ENCODE measurements at regions not wholly inside any gene's neighbourhood (a gene's known extent, or its start where the extent isn't known, plus 50 kb on each side); places are given as distances from the start of the nearest gene placed in this dataset.

GRCh38 chr2:64767670-64768468 lies 114.2 kb upstream of the SERTAD2 start (continued):
- no peak for TF ChIP-seq BCL6B (tag by site-specific recombination; IDR thresholded peaks at IDR 0.05)
- 0 out of 2 replicates have a peak, but pooled peaks have one; percentile 45 for TF ChIP-seq ZSCAN30 (tag by site-specific recombination; IDR thresholded peaks at IDR 0.05)
- TF ChIP-seq ZNF280C (tag by site-specific recombination; IDR thresholded peaks at IDR 0.05), result no peak
- TF ChIP-seq ZNF148 (tag by site-specific recombination; IDR thresholded peaks at IDR 0.05; ENCODE audit: borderline replicate concordance), result no peak
- peak; percentile 74; the same call in 1 of the 2 replicates for TF ChIP-seq KLF16 (tag by site-specific recombination; IDR thresholded peaks at IDR 0.05)
- TF ChIP-seq ZNF37A (tag by site-specific recombination; IDR thresholded peaks at IDR 0.05), result 0 out of 2 replicates have a peak, but pooled peaks have one; percentile 19
- no peak for TF ChIP-seq ZNF785 (tag by site-specific recombination; IDR thresholded peaks at IDR 0.05)
- peak; percentile 78 for TF ChIP-seq PRDM10 (tag by site-specific recombination; IDR thresholded peaks at IDR 0.05)
- no peak for TF ChIP-seq ZNF792 (tag by site-specific recombination; IDR thresholded peaks at IDR 0.05)
- TF ChIP-seq ZNF362 (tag by site-specific recombination; IDR thresholded peaks at IDR 0.05), result no peak
- TF ChIP-seq PRDM1 (tag by site-specific recombination; IDR thresholded peaks at IDR 0.05), result no peak
- TF ChIP-seq ZNF335 (tag by site-specific recombination; conservative IDR thresholded peaks at IDR 0.05), result peak; percentile 67
- no peak for TF ChIP-seq ZNF701 (tag by site-specific recombination; IDR thresholded peaks at IDR 0.05)
- peak; percentile 97 for TF ChIP-seq GLIS2 (tag by site-specific recombination; IDR thresholded peaks at IDR 0.05)
- TF ChIP-seq TCF7L2 (IDR thresholded peaks at IDR 0.05; ENCODE audit: borderline replicate concordance, low read depth, low read length), result no peak
- no peak for TF ChIP-seq ZNF558 (tag by site-specific recombination; IDR thresholded peaks at IDR 0.05)
- no peak for TF ChIP-seq ZNF670 (tag by site-specific recombination; IDR thresholded peaks at IDR 0.05; ENCODE audit: low read depth)
- TF ChIP-seq KLF10 (tag by site-specific recombination; IDR thresholded peaks at IDR 0.05), result peak; percentile 52; the same call in 1 of the 2 replicates
- peak; percentile 47; the same call in 1 of the 2 replicates for TF ChIP-seq INSM2 (tag by site-specific recombination; IDR thresholded peaks at IDR 0.05)
- no peak for TF ChIP-seq ZBTB1 (tag by site-specific recombination; IDR thresholded peaks at IDR 0.05)
- TF ChIP-seq SCRT2 (tag by site-specific recombination; IDR thresholded peaks at IDR 0.05), result peak; percentile 26; the same call in 1 of the 2 replicates
- TF ChIP-seq ZNF175 (tag by site-specific recombination; IDR thresholded peaks at IDR 0.05), result no peak
- TF ChIP-seq ZNF223 (tag by site-specific recombination; IDR thresholded peaks at IDR 0.05), result no peak
- no peak for TF ChIP-seq ZNF302 (tag by site-specific recombination; IDR thresholded peaks at IDR 0.05; ENCODE audit: low read depth)
- TF ChIP-seq ZNF16 (tag by site-specific recombination; IDR thresholded peaks at IDR 0.05; ENCODE audit: low read depth), result no peak
- no peak for TF ChIP-seq ZNF426 (tag by site-specific recombination; IDR thresholded peaks at IDR 0.05)

Data from HEK293 (cell line).